HG02642 (cell line): ENCODE measurements at regions not wholly inside any gene's neighbourhood (a gene's known extent, or its start where the extent isn't known, plus 50 kb on each side); places are given as distances from the start of the nearest gene placed in this dataset.
"Not testable (repeated sequence)": the region's sequence is repeated elsewhere in the genome, so short reads cannot be mapped to it uniquely, and the experiment has no call there.

Experiments used
- ATAC-seq: cut with Tn5 transposase; IDR thresholded peaks from one replicate; pipeline ENCODE4 v1.9.1; 2021; ENCODE audit warnings: mild to moderate bottlenecking; ENCODE audit not compliant: unreplicated experiment, poor library complexity

- ATAC-seq, result not testable (repeated sequence)
Observed at GRCh38 chr2:23056846-23057245, 328.1 kb upstream of the KLHL29 start.

- no peak for ATAC-seq
Observed at GRCh38 chr2:23058435-23058834, 326.5 kb upstream of the KLHL29 start.

- ATAC-seq, result no peak
Observed at GRCh38 chr2:23065210-23065609, 319.8 kb upstream of the KLHL29 start.

GRCh38 chr2:23065936-23066335 lies 319.0 kb upstream of the KLHL29 start:
- no peak for ATAC-seq

GRCh38 chr2:23066686-23067085 lies 318.3 kb upstream of the KLHL29 start:
- no peak for ATAC-seq

- no peak for ATAC-seq
Observed at GRCh38 chr2:23069156-23069555, 315.8 kb upstream of the KLHL29 start.

GRCh38 chr2:23069923-23070322 lies 315.1 kb upstream of the KLHL29 start:
- ATAC-seq, result no peak

- ATAC-seq, result no peak
Observed at GRCh38 chr2:23073056-23073455, 311.9 kb upstream of the KLHL29 start.

GRCh38 chr2:23073671-23074070 lies 311.3 kb upstream of the KLHL29 start:
- ATAC-seq, result no peak

GRCh38 chr2:23077596-23077995 lies 307.4 kb upstream of the KLHL29 start:
- no peak for ATAC-seq

GRCh38 chr2:23078784-23079434 lies 306.1 kb upstream of the KLHL29 start:
- no peak for ATAC-seq

GRCh38 chr2:23083966-23084365 lies 301.0 kb upstream of the KLHL29 start:
- ATAC-seq, result no peak

GRCh38 chr2:23091019-23091418 lies 294.0 kb upstream of the KLHL29 start:
- no peak for ATAC-seq

GRCh38 chr2:23091900-23092299 lies 293.1 kb upstream of the KLHL29 start:
- ATAC-seq, result no peak

GRCh38 chr2:23092831-23093230 lies 292.1 kb upstream of the KLHL29 start:
- no peak for ATAC-seq

GRCh38 chr2:23093513-23093912 lies 291.5 kb upstream of the KLHL29 start:
- ATAC-seq, result no peak

GRCh38 chr2:23096906-23097602 lies 287.9 kb upstream of the KLHL29 start:
- ATAC-seq, result no peak

GRCh38 chr2:23100406-23100805 lies 284.6 kb upstream of the KLHL29 start:
- no peak for ATAC-seq

GRCh38 chr2:23106242-23106785 lies 278.7 kb upstream of the KLHL29 start:
- no peak for ATAC-seq

GRCh38 chr2:23107327-23107941 lies 277.5 kb upstream of the KLHL29 start:
- ATAC-seq, result no peak

GRCh38 chr2:23111263-23111662 lies 273.7 kb upstream of the KLHL29 start:
- no peak for ATAC-seq
